ENCODE measurements at regions not wholly inside any gene's neighbourhood (a gene's known extent, or its start where the extent isn't known, plus 50 kb on each side); places are given as distances from the start of the nearest gene placed in this dataset.

DNA sequence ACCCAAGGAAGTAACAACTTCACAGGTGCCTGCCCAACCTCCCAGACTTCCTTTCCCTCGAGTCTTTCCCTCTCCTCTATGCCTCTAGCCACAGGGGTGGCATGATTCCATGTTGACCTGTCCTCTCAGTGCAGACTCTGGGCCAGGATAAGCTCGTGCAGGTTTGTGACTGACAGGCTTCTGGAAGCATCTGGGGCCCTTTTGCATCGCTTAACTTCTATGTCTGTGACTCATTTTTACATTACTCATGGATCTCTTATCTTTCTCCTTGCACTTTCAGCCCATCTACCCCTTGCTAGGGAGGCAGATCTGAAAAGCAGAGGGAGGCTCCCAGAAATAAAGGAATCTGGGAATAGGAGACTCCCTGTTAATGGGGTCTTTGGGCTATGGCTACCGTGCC is 98.5 kb upstream of the RIOK3 start (continued):
- TF ChIP-seq FOSL1 (tag; conservative IDR thresholded peaks at IDR 0.05) (peak; percentile 96), KLF13 (tag; IDR thresholded peaks at IDR 0.05; ENCODE audit: borderline replicate concordance, low read depth) (no peak), ZNF445 (CRISPR knock-in tag; IDR thresholded peaks at IDR 0.05; ENCODE audit: low read depth) (no peak), POU5F1 (IDR thresholded peaks at IDR 0.05; ENCODE audit: borderline replicate concordance, low read depth, low read length, partially characterized antibody) (no peak), FOXJ3 (CRISPR knock-in tag; IDR thresholded peaks at IDR 0.05) (no peak), DPF2 (IDR thresholded peaks at IDR 0.05) (peak; percentile 63), ATF2 (CRISPR knock-in tag; IDR thresholded peaks at IDR 0.05) (no peak), CAMTA2 (CRISPR knock-in tag; conservative IDR thresholded peaks at IDR 0.05) (no peak), KLF10 (CRISPR knock-in tag; IDR thresholded peaks at IDR 0.05) (no peak), ARID2 (IDR thresholded peaks at IDR 0.05) (no peak), ZNF217 (CRISPR knock-in tag; IDR thresholded peaks at IDR 0.05) (no peak), TSC22D4 (tag; IDR thresholded peaks at IDR 0.05) (no peak), MIER1 (IDR thresholded peaks at IDR 0.05; ENCODE audit: low read depth) (no peak), CBFA2T2 (conservative IDR thresholded peaks at IDR 0.05) (no peak), ZBTB8A (IDR thresholded peaks at IDR 0.05; ENCODE audit: partially characterized antibody) (no peak), BHLHE40 (IDR thresholded peaks at IDR 0.05; ENCODE audit: low read length) (peak; percentile 57; the same call in 1 of the 2 replicates), FIP1L1 (IDR thresholded peaks at IDR 0.05; ENCODE audit: low read depth, low read length, poor library complexity, severe bottlenecking) (no peak), ZFP30 (CRISPR knock-in tag; IDR thresholded peaks at IDR 0.05; ENCODE audit: borderline replicate concordance) (no peak), COPS2 (conservative IDR thresholded peaks at IDR 0.05) (no peak), SMAD3 (CRISPR knock-in tag; conservative IDR thresholded peaks at IDR 0.05) (no peak), JUN (IDR thresholded peaks at IDR 0.05; ENCODE audit: borderline replicate concordance, low read depth, low read length) (peak; percentile 79), JUN (CRISPR knock-in tag; IDR thresholded peaks at IDR 0.05; ENCODE audit: borderline replicate concordance) (no peak)
- TF ChIP-seq, protein P1, sequence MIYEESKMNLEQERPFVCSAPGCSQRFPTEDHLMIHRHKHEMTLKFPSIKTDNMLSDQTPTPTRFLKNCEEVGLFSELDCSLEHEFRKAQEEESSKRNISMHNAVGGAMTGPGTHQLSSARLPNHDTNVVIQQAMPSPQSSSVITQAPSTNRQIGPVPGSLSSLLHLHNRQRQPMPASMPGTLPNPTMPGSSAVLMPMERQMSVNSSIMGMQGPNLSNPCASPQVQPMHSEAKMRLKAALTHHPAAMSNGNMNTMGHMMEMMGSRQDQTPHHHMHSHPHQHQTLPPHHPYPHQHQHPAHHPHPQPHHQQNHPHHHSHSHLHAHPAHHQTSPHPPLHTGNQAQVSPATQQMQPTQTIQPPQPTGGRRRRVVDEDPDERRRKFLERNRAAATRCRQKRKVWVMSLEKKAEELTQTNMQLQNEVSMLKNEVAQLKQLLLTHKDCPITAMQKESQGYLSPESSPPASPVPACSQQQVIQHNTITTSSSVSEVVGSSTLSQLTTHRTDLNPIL (CRISPR knock-in tag; IDR thresholded peaks at IDR 0.05): no peak
- TF ChIP-seq, protein P2, sequence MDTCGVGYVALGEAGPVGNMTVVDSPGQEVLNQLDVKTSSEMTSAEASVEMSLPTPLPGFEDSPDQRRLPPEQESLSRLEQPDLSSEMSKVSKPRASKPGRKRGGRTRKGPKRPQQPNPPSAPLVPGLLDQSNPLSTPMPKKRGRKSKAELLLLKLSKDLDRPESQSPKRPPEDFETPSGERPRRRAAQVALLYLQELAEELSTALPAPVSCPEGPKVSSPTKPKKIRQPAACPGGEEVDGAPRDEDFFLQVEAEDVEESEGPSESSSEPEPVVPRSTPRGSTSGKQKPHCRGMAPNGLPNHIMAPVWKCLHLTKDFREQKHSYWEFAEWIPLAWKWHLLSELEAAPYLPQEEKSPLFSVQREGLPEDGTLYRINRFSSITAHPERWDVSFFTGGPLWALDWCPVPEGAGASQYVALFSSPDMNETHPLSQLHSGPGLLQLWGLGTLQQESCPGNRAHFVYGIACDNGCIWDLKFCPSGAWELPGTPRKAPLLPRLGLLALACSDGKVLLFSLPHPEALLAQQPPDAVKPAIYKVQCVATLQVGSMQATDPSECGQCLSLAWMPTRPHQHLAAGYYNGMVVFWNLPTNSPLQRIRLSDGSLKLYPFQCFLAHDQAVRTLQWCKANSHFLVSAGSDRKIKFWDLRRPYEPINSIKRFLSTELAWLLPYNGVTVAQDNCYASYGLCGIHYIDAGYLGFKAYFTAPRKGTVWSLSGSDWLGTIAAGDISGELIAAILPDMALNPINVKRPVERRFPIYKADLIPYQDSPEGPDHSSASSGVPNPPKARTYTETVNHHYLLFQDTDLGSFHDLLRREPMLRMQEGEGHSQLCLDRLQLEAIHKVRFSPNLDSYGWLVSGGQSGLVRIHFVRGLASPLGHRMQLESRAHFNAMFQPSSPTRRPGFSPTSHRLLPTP (IDR thresholded peaks at IDR 0.05; ENCODE audit: borderline replicate concordance, extremely low read depth, insufficient read length): no peak
- TF ChIP-seq, protein P3, sequence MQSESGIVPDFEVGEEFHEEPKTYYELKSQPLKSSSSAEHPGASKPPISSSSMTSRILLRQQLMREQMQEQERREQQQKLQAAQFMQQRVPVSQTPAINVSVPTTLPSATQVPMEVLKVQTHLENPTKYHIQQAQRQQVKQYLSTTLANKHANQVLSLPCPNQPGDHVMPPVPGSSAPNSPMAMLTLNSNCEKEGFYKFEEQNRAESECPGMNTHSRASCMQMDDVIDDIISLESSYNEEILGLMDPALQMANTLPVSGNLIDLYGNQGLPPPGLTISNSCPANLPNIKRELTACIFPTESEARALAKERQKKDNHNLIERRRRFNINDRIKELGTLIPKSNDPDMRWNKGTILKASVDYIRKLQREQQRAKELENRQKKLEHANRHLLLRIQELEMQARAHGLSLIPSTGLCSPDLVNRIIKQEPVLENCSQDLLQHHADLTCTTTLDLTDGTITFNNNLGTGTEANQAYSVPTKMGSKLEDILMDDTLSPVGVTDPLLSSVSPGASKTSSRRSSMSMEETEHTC (IDR thresholded peaks at IDR 0.05): no peak

Measured in K562 (cell line).